RCC 7860 (cell line): ENCODE measurements at regions not wholly inside any gene's neighbourhood (a gene's known extent, or its start where the extent isn't known, plus 50 kb on each side); places are given as distances from the start of the nearest gene placed in this dataset.
A peak's percentile ranks its signal among the peaks of the same experiment; 100 is the strongest.
"Not testable (repeated sequence)": the region's sequence is repeated elsewhere in the genome, so short reads cannot be mapped to it uniquely, and the experiment has no call there.

Experiments used
- DNase-seq: peaks from one replicate; pipeline ENCODE4 v3.0.0-alpha.2; 2015; ENCODE audit warnings: low spot score
- FAIRE-seq: peaks from 2 replicates; lab custom pipeline; 2012; peaks lifted over from hg19 to GRCh38; lab: Jason Lieb, UNC

- no peak for FAIRE-seq
These were observed 327.9 kb upstream of the ADAMTS9 start for GRCh38 chr3:65015711-65016110.

GRCh38 chr3:65013053-65013452, 325.3 kb upstream of the ADAMTS9 start:
- FAIRE-seq = no peak
- no peak for DNase-seq

More at GRCh38 chr3:65015711-65016110, 327.9 kb upstream of the ADAMTS9 start:
- DNase-seq = no peak

GRCh38 chr3:65006300-65006739, 318.5 kb upstream of the ADAMTS9 start:
- FAIRE-seq = peak; percentile 94
- DNase-seq = peak; percentile 78

- FAIRE-seq = no peak
- peak; percentile 41 for DNase-seq
These were observed 317.7 kb upstream of the ADAMTS9 start for GRCh38 chr3:65005486-65005885.

- FAIRE-seq = no peak
These were observed 317.0 kb upstream of the ADAMTS9 start for GRCh38 chr3:65004795-65005295.

GRCh38 chr3:65004306-65004705, 316.5 kb upstream of the ADAMTS9 start:
- FAIRE-seq = no peak
- no peak for DNase-seq

More at GRCh38 chr3:65004795-65005295, 317.0 kb upstream of the ADAMTS9 start:
- DNase-seq = no peak

GRCh38 chr3:65001119-65001518, 313.3 kb upstream of the ADAMTS9 start:
- DNase-seq, FAIRE-seq: not testable (repeated sequence)

GRCh38 chr3:64998317-64998716, 310.5 kb upstream of the ADAMTS9 start:
- FAIRE-seq (no peak), DNase-seq (no peak)

GRCh38 chr3:64995857-64996551, 308.2 kb upstream of the ADAMTS9 start:
- no peak for DNase-seq
- no peak for FAIRE-seq

- DNase-seq (no peak), FAIRE-seq (no peak)
These were observed 306.0 kb upstream of the ADAMTS9 start for GRCh38 chr3:64993781-64994180.

- no peak for FAIRE-seq
- no peak for DNase-seq
These were observed 304.9 kb upstream of the ADAMTS9 start for GRCh38 chr3:64992530-64993285.

GRCh38 chr3:64988188-64988587, 300.4 kb upstream of the ADAMTS9 start:
- peak; percentile 87 for DNase-seq
- FAIRE-seq = no peak

- no peak for DNase-seq
- FAIRE-seq = no peak
These were observed 299.9 kb upstream of the ADAMTS9 start for GRCh38 chr3:64987726-64988125.

- FAIRE-seq (no peak), DNase-seq (no peak)
These were observed 297.3 kb upstream of the ADAMTS9 start for GRCh38 chr3:64985072-64985471.

- DNase-seq (no peak), FAIRE-seq (no peak)
These were observed 296.0 kb upstream of the ADAMTS9 start for GRCh38 chr3:64983583-64984359.

GRCh38 chr3:64977308-64978100, 289.7 kb upstream of the ADAMTS9 start:
- DNase-seq (peak; percentile 98), FAIRE-seq (peak; percentile 96)

- FAIRE-seq = no peak
These were observed 288.7 kb upstream of the ADAMTS9 start for GRCh38 chr3:64976456-64976855.

GRCh38 chr3:64975147-64975546, 287.3 kb upstream of the ADAMTS9 start:
- FAIRE-seq = no peak
- DNase-seq = no peak

More at GRCh38 chr3:64976456-64976855, 288.7 kb upstream of the ADAMTS9 start:
- DNase-seq = no peak

- peak; percentile 20 for DNase-seq
- no peak for FAIRE-seq
These were observed 286.6 kb upstream of the ADAMTS9 start for GRCh38 chr3:64974401-64974800.

GRCh38 chr3:64972793-64973192, 285.0 kb upstream of the ADAMTS9 start:
- FAIRE-seq (peak; percentile 84), DNase-seq (peak; percentile 64)
